ENCODE measurements at regions not wholly inside any gene's neighbourhood (a gene's known extent, or its start where the extent isn't known, plus 50 kb on each side); places are given as distances from the start of the nearest gene placed in this dataset.

DNA sequence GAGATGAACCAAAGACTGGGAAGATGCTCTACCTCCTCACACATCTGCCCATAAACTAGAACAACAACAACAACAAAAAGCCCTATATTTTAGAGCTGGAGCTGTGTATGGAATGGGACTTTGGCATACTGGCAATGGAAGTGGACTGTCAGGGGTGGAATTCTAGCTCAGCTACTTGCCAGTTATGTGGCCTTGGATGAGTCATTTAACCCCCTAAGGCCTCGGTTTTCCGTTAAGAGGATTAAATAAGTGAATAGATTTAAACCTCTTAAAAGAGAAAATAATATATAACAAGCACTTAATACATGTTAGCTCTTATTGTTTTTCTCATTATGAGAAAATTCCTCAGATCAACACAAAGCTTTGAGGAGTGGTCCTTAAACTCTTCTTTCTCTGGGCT lies 195.0 kb downstream of the KIF18A start:
- no peak overlapping the region for H3K4me3 ChIP-seq (ENCODE audit: low read depth, low read length)
- TF ChIP-seq, protein P1, sequence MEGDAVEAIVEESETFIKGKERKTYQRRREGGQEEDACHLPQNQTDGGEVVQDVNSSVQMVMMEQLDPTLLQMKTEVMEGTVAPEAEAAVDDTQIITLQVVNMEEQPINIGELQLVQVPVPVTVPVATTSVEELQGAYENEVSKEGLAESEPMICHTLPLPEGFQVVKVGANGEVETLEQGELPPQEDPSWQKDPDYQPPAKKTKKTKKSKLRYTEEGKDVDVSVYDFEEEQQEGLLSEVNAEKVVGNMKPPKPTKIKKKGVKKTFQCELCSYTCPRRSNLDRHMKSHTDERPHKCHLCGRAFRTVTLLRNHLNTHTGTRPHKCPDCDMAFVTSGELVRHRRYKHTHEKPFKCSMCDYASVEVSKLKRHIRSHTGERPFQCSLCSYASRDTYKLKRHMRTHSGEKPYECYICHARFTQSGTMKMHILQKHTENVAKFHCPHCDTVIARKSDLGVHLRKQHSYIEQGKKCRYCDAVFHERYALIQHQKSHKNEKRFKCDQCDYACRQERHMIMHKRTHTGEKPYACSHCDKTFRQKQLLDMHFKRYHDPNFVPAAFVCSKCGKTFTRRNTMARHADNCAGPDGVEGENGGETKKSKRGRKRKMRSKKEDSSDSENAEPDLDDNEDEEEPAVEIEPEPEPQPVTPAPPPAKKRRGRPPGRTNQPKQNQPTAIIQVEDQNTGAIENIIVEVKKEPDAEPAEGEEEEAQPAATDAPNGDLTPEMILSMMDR (IDR thresholded peaks at IDR 0.05; ENCODE audit: insufficient read depth, low read length, missing control alignments): no peak
- ChIA-PET CTCF (interaction anchor here (1.7 kb wide), 1 partner anchor 196 kb away, joined by 5 read pairs; no protein-coding TSS in a partner anchor), POLR2A (interaction anchor here (1.8 kb wide), 1 partner anchor 21 kb away, joined by 9 read pairs; no protein-coding TSS in a partner anchor)
- no peak for DNase-seq (ENCODE audit: low read depth, low spot score)

DNA sequence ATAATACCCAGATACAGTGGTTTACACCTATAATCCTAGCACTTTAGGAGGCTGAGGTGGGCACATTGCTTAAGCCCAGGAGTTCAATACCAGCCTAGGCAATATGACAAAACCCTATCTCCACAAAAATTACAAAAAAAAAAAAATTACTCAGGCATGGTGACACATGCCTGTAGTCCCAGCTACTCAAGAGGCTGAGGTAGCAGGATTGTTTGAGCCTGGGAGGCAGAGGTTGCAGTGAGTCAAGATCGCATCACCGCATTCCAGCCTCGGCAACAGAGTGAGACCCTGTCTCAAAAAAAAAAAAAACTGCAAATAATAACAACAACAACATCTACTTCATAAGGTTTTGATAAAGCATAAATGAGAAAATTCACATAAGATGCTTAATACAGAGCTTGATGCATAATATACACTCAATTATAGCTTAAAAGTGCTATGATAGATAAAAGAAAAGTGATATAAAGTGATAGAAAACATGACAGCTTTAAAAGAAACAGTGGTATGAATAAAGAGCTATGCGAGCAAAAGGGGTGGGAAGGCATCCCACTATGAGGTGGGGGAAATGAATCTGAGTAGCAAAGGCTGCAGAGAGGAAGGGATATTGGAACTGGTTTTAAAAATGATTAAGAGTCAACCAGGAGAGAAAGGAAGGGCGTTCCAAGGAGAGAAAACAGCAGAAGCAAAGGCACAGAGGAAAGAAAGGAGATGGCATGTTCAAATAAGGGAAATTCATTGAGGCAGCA lies 197.6 kb downstream of the KIF18A start:
- ChIA-PET POLR2A (interaction anchor here (0.9 kb wide), 1 partner anchor 16 kb away, joined by 3 read pairs; no protein-coding TSS in a partner anchor), CTCF (interaction anchor here (0.6 to 1.1 kb wide), 2 partner anchors 9 to 1433 kb away, joined by 3 to 4 read pairs; no protein-coding TSS in a partner anchor)

DNA sequence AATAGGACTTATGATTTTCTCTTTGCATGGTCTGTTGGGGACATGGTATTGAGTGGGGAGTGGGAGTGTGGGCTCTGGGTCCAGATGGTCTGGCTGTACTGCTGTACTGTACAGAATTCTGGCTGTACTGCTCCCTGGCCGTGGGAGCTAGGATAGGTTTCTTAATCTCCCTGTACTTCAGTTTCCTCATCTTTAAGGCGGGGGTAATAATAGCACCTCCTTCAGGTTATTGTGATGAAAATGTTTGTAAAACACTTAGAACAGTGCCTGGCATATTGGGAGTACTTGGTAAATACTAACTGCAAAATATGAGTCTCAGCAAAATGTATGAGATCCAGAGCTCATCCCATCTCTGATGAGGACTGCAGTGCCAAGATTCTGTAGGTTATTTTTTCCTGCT lies 198.6 kb downstream of the KIF18A start:
- TF ChIP-seq, protein P1 (IDR thresholded peaks at IDR 0.05; ENCODE audit: insufficient read depth, low read length, missing control alignments): no peak
- CTCF ChIA-PET: no interaction called here
- DNase-seq (ENCODE audit: low read depth, low spot score): no peak
- POLR2A ChIA-PET: no interaction called here
- H3K4me3 ChIP-seq (ENCODE audit: low read depth, low read length): no peak overlapping the region

More for the DNA sequence above, 197.6 kb downstream of the KIF18A start:
- no peak overlapping the region for H3K4me3 ChIP-seq (ENCODE audit: low read depth, low read length)
- TF ChIP-seq, protein P1 (IDR thresholded peaks at IDR 0.05; ENCODE audit: insufficient read depth, low read length, missing control alignments): no peak
- DNase-seq (ENCODE audit: low read depth, low spot score): no peak

DNA sequence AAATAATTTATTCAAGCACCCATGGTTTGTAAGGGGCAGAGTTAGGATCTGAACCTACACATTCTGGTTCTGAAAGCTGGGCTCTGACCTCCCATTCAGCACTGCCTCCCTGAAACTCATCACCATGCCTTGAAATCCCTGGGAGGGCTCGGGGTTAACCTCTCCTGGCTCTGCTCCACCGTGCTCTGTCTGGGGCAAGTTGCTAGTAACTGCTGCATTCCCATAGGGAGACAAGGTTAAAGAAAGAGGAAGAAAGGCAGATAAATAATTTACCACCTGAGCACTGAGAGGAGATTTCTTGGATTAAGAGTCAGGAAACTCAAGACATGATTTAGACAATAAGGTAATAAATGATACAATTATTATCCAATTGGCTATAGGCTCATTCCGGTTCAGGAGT lies 199.3 kb downstream of the KIF18A start:
- CTCF ChIA-PET: no interaction called here
- TF ChIP-seq, protein P1 (IDR thresholded peaks at IDR 0.05; ENCODE audit: insufficient read depth, low read length, missing control alignments): no peak
- no peak for DNase-seq (ENCODE audit: low read depth, low spot score)
- H3K4me3 ChIP-seq (ENCODE audit: low read depth, low read length): no peak overlapping the region
- POLR2A ChIA-PET: no interaction called here

DNA sequence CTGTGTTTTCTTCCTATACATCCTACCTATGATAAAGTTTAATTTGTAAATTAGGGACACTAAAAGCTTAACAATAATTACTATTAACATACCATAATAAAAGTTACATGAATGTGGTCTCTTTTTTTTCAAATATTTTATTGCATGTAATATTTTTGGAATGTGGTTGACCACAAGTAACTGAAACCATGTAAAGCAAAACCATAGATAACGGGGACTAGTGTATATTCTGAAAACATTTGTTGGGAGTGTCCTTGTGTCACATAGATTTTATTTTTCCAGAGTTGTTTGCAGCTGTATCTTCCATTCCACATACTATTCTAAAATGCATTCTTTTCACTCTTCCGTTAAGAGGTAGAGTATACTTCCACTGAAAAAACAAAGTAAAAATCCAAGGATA lies 200.4 kb downstream of the KIF18A start:
- TF ChIP-seq, protein P1 (IDR thresholded peaks at IDR 0.05; ENCODE audit: insufficient read depth, low read length, missing control alignments): no peak
- no peak overlapping the region for H3K4me3 ChIP-seq (ENCODE audit: low read depth, low read length)
- POLR2A ChIA-PET: no interaction called here
- DNase-seq (ENCODE audit: low read depth, low spot score): no peak
- CTCF ChIA-PET: interaction anchor here (1.5 kb wide), 1 partner anchor 10 kb away, joined by 3 read pairs; no protein-coding TSS in a partner anchor

DNA sequence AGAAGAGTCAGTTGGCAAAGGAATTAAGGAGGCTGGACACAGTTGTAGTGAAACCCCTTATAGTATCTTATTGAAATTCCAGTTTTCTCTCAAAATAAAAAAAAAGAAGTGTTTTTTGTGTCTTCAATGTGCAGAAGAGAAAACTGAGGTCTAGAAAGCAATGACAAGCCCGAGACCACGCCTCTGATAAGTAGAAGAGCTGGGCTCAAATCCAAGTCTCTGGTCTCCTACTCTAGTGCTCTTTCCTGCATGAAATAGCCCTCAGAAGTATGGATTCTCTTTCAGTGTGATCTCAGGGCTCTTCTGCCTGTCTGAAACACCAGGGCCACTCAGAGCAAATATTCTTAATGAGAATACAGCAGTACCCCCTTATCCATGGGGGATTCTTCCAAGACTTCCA lies 200.9 kb downstream of the KIF18A start:
- POLR2A ChIA-PET: no interaction called here
- DNase-seq (ENCODE audit: low read depth, low spot score): no peak
- TF ChIP-seq, protein P1 (IDR thresholded peaks at IDR 0.05; ENCODE audit: insufficient read depth, low read length, missing control alignments): no peak
- H3K4me3 ChIP-seq (ENCODE audit: low read depth, low read length): no peak overlapping the region
- CTCF ChIA-PET: interaction anchor here (1.5 kb wide), 1 partner anchor 9 kb away, joined by 3 read pairs; no protein-coding TSS in a partner anchor
